ENCODE measurements at regions not wholly inside any gene's neighbourhood (a gene's known extent, or its start where the extent isn't known, plus 50 kb on each side); places are given as distances from the start of the nearest gene placed in this dataset.

DNA sequence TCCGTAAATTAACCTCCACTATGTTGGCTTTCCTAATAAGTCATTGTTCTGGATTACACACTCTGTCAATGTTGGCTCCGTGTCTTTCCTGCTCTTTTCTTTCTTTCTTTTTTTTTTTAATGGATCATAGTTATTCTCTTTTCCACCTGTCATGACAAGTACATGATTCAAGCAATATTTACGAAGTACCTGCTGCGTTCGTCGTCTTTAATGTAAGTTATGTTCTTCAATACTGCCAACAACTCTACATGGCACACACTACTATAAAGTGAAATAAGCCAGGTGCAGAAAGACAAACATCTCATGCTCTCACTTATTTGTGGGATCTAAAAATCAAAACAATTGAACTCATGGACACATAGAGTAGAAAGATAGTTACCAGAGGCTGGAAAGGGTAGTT, 239.1 kb downstream of the SCG2 start:
- TF ChIP-seq POLR2A (IDR thresholded peaks at IDR 0.05), result no peak
- no peak for TF ChIP-seq EP300 (IDR thresholded peaks at IDR 0.05)
